SK-N-SH (cell line): ENCODE measurements at regions not wholly inside any gene's neighbourhood (a gene's known extent, or its start where the extent isn't known, plus 50 kb on each side); places are given as distances from the start of the nearest gene placed in this dataset.

Experiments used
- CTCF ChIA-PET: fragments of 300-600, 350-600 bp; formaldehyde crosslinking; extraction: SDS; loops from one replicate; lab custom pipeline; 2021; lab: Yijun Ruan, JAX
- POLR2A ChIA-PET: fragments of 350-600 bp; sonication (Branson Sonifier 250); formaldehyde crosslinking; extraction: SDS; loops from one replicate; lab custom pipeline; 2020; ENCODE audit warnings: antibody characterized with exemption, inconsistent platforms; lab: Yijun Ruan, JAX
- DNase-seq: peaks from one replicate; pipeline ENCODE4 v3.0.0; 2012
- H2AFZ ChIP-seq: fragments of 200-600 bp; sonication (generic); 2 replicates; pipeline ENCODE4 v1.8.1; 2016; ENCODE audit warnings: antibody characterized with exemption, mild to moderate bottlenecking, low read depth
- H3F3A ChIP-seq: fragments of 200-600 bp; sonication (generic); replicated peaks from 2 replicates; pipeline ENCODE3; 2016; ENCODE audit warnings: antibody characterized with exemption, mild to moderate bottlenecking; ENCODE audit not compliant: insufficient read depth
- H3K27ac ChIP-seq, 2 experiments: fragments of 200-500 bp in 1 of 2; fragments of 200-600 bp in 1 of 2; sonication (Bioruptor generic) in 1 of 2; sonication (generic), shearing (Covaris generic) in 1 of 2; 2 replicates each; pipeline versions ENCODE4 v1.5.1 to v1.6.1; 2014 to 2016; ENCODE audit warnings: low read depth in 2 of 2, inconsistent platforms in 1 of 2, low read length in 1 of 2, mild to moderate bottlenecking in 1 of 2, mixed read lengths in 1 of 2
- H3K27me3 ChIP-seq: fragments of 200-600 bp; sonication (generic), shearing (Covaris generic); 2 replicates; pipeline ENCODE4 v1.6.1; 2016; ENCODE audit warnings: mixed run types; ENCODE audit not compliant: insufficient read depth
- H3K36me3 ChIP-seq, 2 experiments: fragments of 200-500 bp in 1 of 2; fragments of 200-600 bp in 1 of 2; sonication (Bioruptor generic) in 1 of 2; sonication (generic) in 1 of 2; replicated peaks in 1 of 2; 2 replicates each; pipeline versions ENCODE3 to v1.5.1; 2014 to 2016; ENCODE audit warnings: low read length in 1 of 2, mild to moderate bottlenecking in 1 of 2; ENCODE audit not compliant: insufficient read depth in 2 of 2, control insufficient read depth in 1 of 2
- H3K4me1 ChIP-seq, 2 experiments: fragments of 200-500 bp in 1 of 2; fragments of 200-600 bp in 1 of 2; sonication (Bioruptor generic) in 1 of 2; sonication (generic), shearing (Covaris generic) in 1 of 2; 2 replicates each; pipeline versions ENCODE4 v1.5.1 to v1.6.1; 2014 to 2016; ENCODE audit warnings: low read depth in 1 of 2, low read length in 1 of 2, mixed run types in 1 of 2; ENCODE audit not compliant: insufficient read depth in 2 of 2, control insufficient read depth in 1 of 2
- H3K4me2 ChIP-seq: fragments of 200-600 bp; sonication (generic), shearing (Covaris generic); 2 replicates; pipeline ENCODE4 v1.6.1; 2017; ENCODE audit warnings: mixed run types
- H3K4me3 ChIP-seq, 2 experiments: fragments of 200-500 bp in 1 of 2; fragments of 200-600 bp in 1 of 2; sonication (Bioruptor generic) in 1 of 2; sonication (generic), shearing (Covaris generic) in 1 of 2; 2 replicates each; pipeline versions ENCODE4 v1.5.1 to v1.8.1; 2014 to 2016; ENCODE audit warnings: low read depth in 2 of 2, inconsistent platforms in 1 of 2, low read length in 1 of 2, mild to moderate bottlenecking in 1 of 2, mixed read lengths in 1 of 2, moderate library complexity in 1 of 2
- H3K79me2 ChIP-seq: fragments of 200-600 bp; sonication (generic); 2 replicates; pipeline ENCODE4 v1.8.1; 2017; ENCODE audit warnings: mild to moderate bottlenecking; ENCODE audit not compliant: insufficient read depth
- H3K9ac ChIP-seq: fragments of 200-600 bp; sonication (generic); 2 replicates; pipeline ENCODE4 v1.6.1; 2017; ENCODE audit warnings: mixed run types
- H3K9me2 ChIP-seq: fragments of 200-600 bp; sonication (generic); 2 replicates; pipeline ENCODE4 v1.6.1; 2017; ENCODE audit warnings: mixed run types
- H3K9me3 ChIP-seq: fragments of 200-600 bp; sonication (generic); 2 replicates; pipeline ENCODE4 v1.6.1; 2017; ENCODE audit warnings: mixed run types, mild to moderate bottlenecking, moderate library complexity
- H4K20me1 ChIP-seq: fragments of 200-600 bp; sonication (generic); 2 replicates; pipeline ENCODE4 v1.6.1; 2017; ENCODE audit warnings: mild to moderate bottlenecking, mixed run types; ENCODE audit not compliant: insufficient read depth
- ELF1 ChIP-seq: IDR thresholded peaks from 2 replicates; pipeline ENCODE4 v1.4.0; 2012
- EZH2phosphoT487 ChIP-seq: fragments of 200-600 bp; sonication (generic); IDR thresholded peaks from 2 replicates; pipeline ENCODE4 v1.6.1; 2017; ENCODE audit warnings: low read depth, mixed run types, mild to moderate bottlenecking, antibody characterized with exemption, moderate library complexity, borderline replicate concordance
- FOSL2 ChIP-seq: IDR thresholded peaks from 2 replicates; pipeline ENCODE4 v1.4.0; 2012; ENCODE audit warnings: low read depth, mild to moderate bottlenecking, moderate library complexity, borderline replicate concordance
- FOXM1 ChIP-seq: IDR thresholded peaks from 2 replicates; pipeline ENCODE4 v1.4.0; 2012; ENCODE audit warnings: low read depth, mild to moderate bottlenecking
- IRF3 ChIP-seq: fragments of 150-350 bp; IDR thresholded peaks from 2 replicates; pipeline ENCODE4 v1.6.1; 2016; ENCODE audit warnings: mild to moderate bottlenecking, low read depth, low read length
- MEF2A ChIP-seq: IDR thresholded peaks from 2 replicates; pipeline ENCODE4 v1.4.0; 2012; ENCODE audit warnings: low read depth, borderline replicate concordance
- MXI1 ChIP-seq: IDR thresholded peaks from 2 replicates; pipeline ENCODE4 v1.6.1; 2012; ENCODE audit warnings: mild to moderate bottlenecking, low read depth, low read length, improper control_type of control experiment
- POLR2AphosphoS5 ChIP-seq: IDR thresholded peaks from 2 replicates; pipeline ENCODE4 v1.6.1; 2012; ENCODE audit warnings: low read depth, low read length
- RAD21 ChIP-seq: IDR thresholded peaks from 2 replicates; pipeline ENCODE4 v1.6.1; 2012; ENCODE audit warnings: mild to moderate bottlenecking, low read length
- RCOR1 ChIP-seq: fragments of 150-350 bp; IDR thresholded peaks from 2 replicates; pipeline ENCODE4 v1.6.1; 2017; ENCODE audit warnings: antibody characterized with exemption, low read length
- SMC3 ChIP-seq: IDR thresholded peaks from 2 replicates; pipeline ENCODE4 v1.6.1; 2012; ENCODE audit warnings: low read depth, low read length, improper control_type of control experiment
- TAF1 ChIP-seq: IDR thresholded peaks from 2 replicates; pipeline ENCODE4 v1.6.1; 2012; ENCODE audit warnings: low read depth, mild to moderate bottlenecking, low read length, moderate library complexity, borderline replicate concordance
- TEAD4 ChIP-seq: IDR thresholded peaks from 2 replicates; pipeline ENCODE4 v1.4.0; 2012; ENCODE audit warnings: mild to moderate bottlenecking, borderline replicate concordance; ENCODE audit not compliant: insufficient read depth
- USF1 ChIP-seq: IDR thresholded peaks from 2 replicates; pipeline ENCODE4 v1.4.0; 2012; ENCODE audit warnings: low read depth, borderline replicate concordance
- USF2 ChIP-seq: fragments of 150-350 bp; IDR thresholded peaks from 2 replicates; pipeline ENCODE4 v1.6.1; 2017; ENCODE audit warnings: antibody characterized with exemption, low read length, low read depth, borderline replicate concordance
- YY1 ChIP-seq: IDR thresholded peaks from 2 replicates; pipeline ENCODE4 v1.4.0; 2012; ENCODE audit warnings: low read depth, mild to moderate bottlenecking
- WGBS: methylation state at CpG from one replicate; pipeline ENCODE4 v1.1.6; 2017; ENCODE audit warnings: low lambda C conversion rate; 5-methylcytosine and 5-hydroxymethylcytosine counted together
- TF ChIP-seq, protein P1 (sequence below): fragments of 200-600 bp; sonication (generic); IDR thresholded peaks from 2 replicates; pipeline ENCODE4 v1.6.1; 2017; ENCODE audit warnings: antibody characterized with exemption, mild to moderate bottlenecking, moderate library complexity
- TF ChIP-seq, protein P2 (sequence below): IDR thresholded peaks from 2 replicates; pipeline ENCODE4 v1.4.0; 2012; ENCODE audit warnings: low read depth

DNA sequence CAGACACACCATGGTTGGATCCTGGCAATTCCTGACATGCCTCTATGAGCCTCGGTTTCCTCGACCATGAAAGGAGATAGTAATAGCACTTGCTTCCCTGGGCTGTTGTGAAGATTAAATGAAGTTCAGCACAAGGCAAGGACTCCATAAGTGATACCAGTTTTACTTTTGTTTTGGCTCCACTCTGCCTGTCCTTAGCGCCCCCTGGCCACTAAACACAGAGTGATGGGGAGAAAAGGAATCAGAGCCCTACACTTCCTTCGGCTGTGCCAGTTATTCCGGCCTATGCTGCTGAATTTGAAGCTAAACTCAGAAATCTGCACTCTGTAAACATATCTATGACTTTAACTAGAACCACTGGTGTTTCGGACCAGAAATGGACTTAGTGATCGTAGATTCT is 173.8 kb downstream of the C12orf75 start:
- DNase-seq = no peak
- H3K27ac ChIP-seq = no peak overlapping the region
- H3K27me3 ChIP-seq = no peaks in the 10 kb centered on the region
- no peaks in the 10 kb centered on the region for H3K79me2 ChIP-seq
- H3K9ac ChIP-seq = no peak overlapping the region
- H3F3A ChIP-seq = no peaks in the 10 kb centered on the region
- no peak overlapping the region for H3K4me3 ChIP-seq
- 58% methylated on average over 7 of the region's 7 CpGs for WGBS
- no peaks in the 10 kb centered on the region for H4K20me1 ChIP-seq
- no peak overlapping the region for H2AFZ ChIP-seq
- CTCF ChIA-PET = no interaction called here
- H3K9me3 ChIP-seq = no peaks in the 10 kb centered on the region
- POLR2A ChIA-PET = no interaction called here
- no peak overlapping the region for H3K4me2 ChIP-seq
- no peaks in the 10 kb centered on the region for H3K4me1 ChIP-seq
- no peak for TF ChIP-seq TAF1
- no peak for TF ChIP-seq FOXM1
- no peak for TF ChIP-seq YY1
- no peak for TF ChIP-seq RCOR1
- TF ChIP-seq, protein P1, sequence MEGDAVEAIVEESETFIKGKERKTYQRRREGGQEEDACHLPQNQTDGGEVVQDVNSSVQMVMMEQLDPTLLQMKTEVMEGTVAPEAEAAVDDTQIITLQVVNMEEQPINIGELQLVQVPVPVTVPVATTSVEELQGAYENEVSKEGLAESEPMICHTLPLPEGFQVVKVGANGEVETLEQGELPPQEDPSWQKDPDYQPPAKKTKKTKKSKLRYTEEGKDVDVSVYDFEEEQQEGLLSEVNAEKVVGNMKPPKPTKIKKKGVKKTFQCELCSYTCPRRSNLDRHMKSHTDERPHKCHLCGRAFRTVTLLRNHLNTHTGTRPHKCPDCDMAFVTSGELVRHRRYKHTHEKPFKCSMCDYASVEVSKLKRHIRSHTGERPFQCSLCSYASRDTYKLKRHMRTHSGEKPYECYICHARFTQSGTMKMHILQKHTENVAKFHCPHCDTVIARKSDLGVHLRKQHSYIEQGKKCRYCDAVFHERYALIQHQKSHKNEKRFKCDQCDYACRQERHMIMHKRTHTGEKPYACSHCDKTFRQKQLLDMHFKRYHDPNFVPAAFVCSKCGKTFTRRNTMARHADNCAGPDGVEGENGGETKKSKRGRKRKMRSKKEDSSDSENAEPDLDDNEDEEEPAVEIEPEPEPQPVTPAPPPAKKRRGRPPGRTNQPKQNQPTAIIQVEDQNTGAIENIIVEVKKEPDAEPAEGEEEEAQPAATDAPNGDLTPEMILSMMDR = no peak; the same call in 1 of the 2 replicates
- TF ChIP-seq USF1 = no peak
- no peak for TF ChIP-seq IRF3
- no peak for TF ChIP-seq SMC3
- no peak for TF ChIP-seq RAD21
- TF ChIP-seq POLR2AphosphoS5 = no peak
- no peak for TF ChIP-seq MEF2A
- TF ChIP-seq, protein P2, sequence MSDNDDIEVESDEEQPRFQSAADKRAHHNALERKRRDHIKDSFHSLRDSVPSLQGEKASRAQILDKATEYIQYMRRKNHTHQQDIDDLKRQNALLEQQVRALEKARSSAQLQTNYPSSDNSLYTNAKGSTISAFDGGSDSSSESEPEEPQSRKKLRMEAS = no peak
- no peak for TF ChIP-seq FOSL2
- no peak for TF ChIP-seq USF2
- no peak for TF ChIP-seq TEAD4
- TF ChIP-seq ELF1 = no peak
- TF ChIP-seq EZH2phosphoT487 = no peak
- TF ChIP-seq MXI1 = no peak
- H3K36me3 ChIP-seq = no peaks in the 10 kb centered on the region
- no peaks in the 10 kb centered on the region for H3K9me2 ChIP-seq
